MG63 (cell line): ENCODE measurements at regions not wholly inside any gene's neighbourhood (a gene's known extent, or its start where the extent isn't known, plus 50 kb on each side); places are given as distances from the start of the nearest gene placed in this dataset.
A peak's percentile ranks its signal among the peaks of the same experiment; 100 is the strongest.

Experiments used
- DNase-seq: peaks from one replicate; pipeline ENCODE4 v3.0.0-alpha.2; 2020
- H3K27me3 ChIP-seq: fragments of 250-450 bp; sonication (Bioruptor Pico); 2 replicates; pipeline ENCODE4 v1.5.1; 2020; ENCODE audit warnings: mild to moderate bottlenecking, moderate library complexity
- H3K36me3 ChIP-seq: fragments of 250-450 bp; sonication (Bioruptor Pico); 2 replicates; pipeline ENCODE4 v1.5.1; 2020; ENCODE audit warnings: mild to moderate bottlenecking, moderate library complexity
- H3K4me3 ChIP-seq: fragments of 250-450 bp; sonication (Bioruptor Pico); 2 replicates; pipeline ENCODE4 v1.5.1; 2020; ENCODE audit warnings: mild to moderate bottlenecking, moderate library complexity
- H3K9me3 ChIP-seq: fragments of 250-450 bp; sonication (Bioruptor Pico); 2 replicates; pipeline ENCODE4 v1.5.1; 2020; ENCODE audit warnings: mild to moderate bottlenecking, moderate library complexity

GRCh38 chr22:23409976-23410375 is 170.1 kb downstream of the IGLL1 start:
- no peak for DNase-seq
- H3K9me3 ChIP-seq = no peaks in the 10 kb centered on the region
- no peak overlapping the region for H3K4me3 ChIP-seq
- H3K36me3 ChIP-seq = no peaks in the 10 kb centered on the region
- no peaks in the 10 kb centered on the region for H3K27me3 ChIP-seq

- Histone ChIP-seq H3K36me3 (no peaks in the 10 kb centered on the region), H3K27me3 (no peaks in the 10 kb centered on the region), H3K4me3 (no peak overlapping the region), H3K9me3 (no peaks in the 10 kb centered on the region)
- DNase-seq = no peak
Measured at GRCh38 chr22:23408321-23408720, 171.8 kb downstream of the IGLL1 start.

- H3K4me3 ChIP-seq = no peak overlapping the region
- H3K27me3 ChIP-seq = no peaks in the 10 kb centered on the region
- no peaks in the 10 kb centered on the region for H3K36me3 ChIP-seq
- H3K9me3 ChIP-seq = no peaks in the 10 kb centered on the region
- no peak for DNase-seq
Measured at GRCh38 chr22:23405366-23405851, 174.7 kb downstream of the IGLL1 start.

- Histone ChIP-seq H3K9me3 (no peaks in the 10 kb centered on the region), H3K36me3 (no peaks in the 10 kb centered on the region), H3K4me3 (no peak overlapping the region), H3K27me3 (no peaks in the 10 kb centered on the region)
- no peak for DNase-seq
Measured at GRCh38 chr22:23404689-23405365, 175.3 kb downstream of the IGLL1 start.

GRCh38 chr22:23403720-23404688 is 176.1 kb downstream of the IGLL1 start:
- Histone ChIP-seq H3K9me3 (no peaks in the 10 kb centered on the region), H3K27me3 (no peaks in the 10 kb centered on the region), H3K36me3 (no peaks in the 10 kb centered on the region), H3K4me3 (no peak overlapping the region)
- DNase-seq = no peak

GRCh38 chr22:23403152-23403719 is 176.9 kb downstream of the IGLL1 start:
- DNase-seq = no peak
- no peaks in the 10 kb centered on the region for H3K27me3 ChIP-seq
- H3K9me3 ChIP-seq = no peaks in the 10 kb centered on the region
- H3K36me3 ChIP-seq = no peaks in the 10 kb centered on the region
- H3K4me3 ChIP-seq = no peak overlapping the region

GRCh38 chr22:23402275-23403151 is 177.6 kb downstream of the IGLL1 start:
- Histone ChIP-seq H3K36me3 (no peaks in the 10 kb centered on the region), H3K4me3 (no peak overlapping the region), H3K27me3 (no peaks in the 10 kb centered on the region), H3K9me3 (no peaks in the 10 kb centered on the region)
- peak; percentile 29 for DNase-seq

GRCh38 chr22:23401910-23402274 is 178.2 kb downstream of the IGLL1 start:
- Histone ChIP-seq H3K9me3 (no peaks in the 10 kb centered on the region), H3K36me3 (no peaks in the 10 kb centered on the region), H3K27me3 (no peaks in the 10 kb centered on the region), H3K4me3 (no peak overlapping the region)
- no peak for DNase-seq

GRCh38 chr22:23401111-23401909 is 178.8 kb downstream of the IGLL1 start:
- peak; percentile 57 for DNase-seq
- Histone ChIP-seq H3K4me3 (no peak overlapping the region), H3K9me3 (no peaks in the 10 kb centered on the region), H3K36me3 (no peaks in the 10 kb centered on the region), H3K27me3 (no peaks in the 10 kb centered on the region)

GRCh38 chr22:23400286-23400981 is 179.7 kb downstream of the IGLL1 start:
- Histone ChIP-seq H3K4me3 (no peak overlapping the region), H3K27me3 (no peaks in the 10 kb centered on the region), H3K9me3 (no peaks in the 10 kb centered on the region), H3K36me3 (no peaks in the 10 kb centered on the region)
- no peak for DNase-seq

GRCh38 chr22:23399367-23400285 is 180.5 kb downstream of the IGLL1 start:
- DNase-seq = no peak
- H3K4me3 ChIP-seq = no peak overlapping the region
- no peaks in the 10 kb centered on the region for H3K36me3 ChIP-seq
- H3K27me3 ChIP-seq = no peaks in the 10 kb centered on the region
- no peaks in the 10 kb centered on the region for H3K9me3 ChIP-seq

GRCh38 chr22:23398701-23399366 is 181.3 kb downstream of the IGLL1 start:
- H3K9me3 ChIP-seq = no peaks in the 10 kb centered on the region
- H3K4me3 ChIP-seq = no peak overlapping the region
- no peak for DNase-seq

GRCh38 chr22:23397613-23398567 is 182.2 kb downstream of the IGLL1 start:
- no peaks in the 10 kb centered on the region for H3K9me3 ChIP-seq
- H3K27me3 ChIP-seq = no peaks in the 10 kb centered on the region
- no peak overlapping the region for H3K4me3 ChIP-seq
- no peak for DNase-seq
- no peaks in the 10 kb centered on the region for H3K36me3 ChIP-seq

More at GRCh38 chr22:23398701-23399366, 181.3 kb downstream of the IGLL1 start:
- no peaks in the 10 kb centered on the region for H3K27me3 ChIP-seq
- no peaks in the 10 kb centered on the region for H3K36me3 ChIP-seq
